ENCODE measurements at regions not wholly inside any gene's neighbourhood (a gene's known extent, or its start where the extent isn't known, plus 50 kb on each side); places are given as distances from the start of the nearest gene placed in this dataset.
"Not testable (repeated sequence)": the region's sequence is repeated elsewhere in the genome, so short reads cannot be mapped to it uniquely, and the experiment has no call there.

GRCh38 chr3:66552846-66553245, 52.0 kb upstream of the LRIG1 start:
- DNase-seq, result peak in 1 of 2 donors; percentile 0

GRCh38 chr3:66553441-66554113, 52.8 kb upstream of the LRIG1 start:
- DNase-seq, result peak in 1 of 2 donors; percentile 8

- no peak for DNase-seq
Observed at GRCh38 chr3:66554178-66554577, 53.4 kb upstream of the LRIG1 start.

- peak in 1 of 2 donors; percentile 1 for DNase-seq
Observed at GRCh38 chr3:66555214-66555844, 54.5 kb upstream of the LRIG1 start.

- no peak for DNase-seq
Observed at GRCh38 chr3:66557170-66557569, 56.3 kb upstream of the LRIG1 start.

GRCh38 chr3:66559924-66560323, 59.1 kb upstream of the LRIG1 start:
- not testable (repeated sequence) for DNase-seq

- no peak for DNase-seq
Observed at GRCh38 chr3:66561367-66561766, 60.5 kb upstream of the LRIG1 start.

- DNase-seq, result no peak
Observed at GRCh38 chr3:66565301-66565700, 64.5 kb upstream of the LRIG1 start.

GRCh38 chr3:66567077-66567476, 66.3 kb upstream of the LRIG1 start:
- DNase-seq, result no peak

- DNase-seq, result no peak
Observed at GRCh38 chr3:66572090-66572675, 71.4 kb upstream of the LRIG1 start.

- DNase-seq, result peak in 1 of 2 donors; percentile 17
Observed at GRCh38 chr3:66572938-66573710, 72.3 kb upstream of the LRIG1 start.

GRCh38 chr3:66574091-66574490, 73.3 kb upstream of the LRIG1 start:
- no peak for DNase-seq

- DNase-seq, result no peak
Observed at GRCh38 chr3:66577426-66578203, 76.8 kb upstream of the LRIG1 start.

- DNase-seq, result no peak
Observed at GRCh38 chr3:66581256-66581655, 80.4 kb upstream of the LRIG1 start.

GRCh38 chr3:66582721-66583423, 82.0 kb upstream of the LRIG1 start:
- DNase-seq, result peak; percentile 19 to 32

- DNase-seq, result no peak
Observed at GRCh38 chr3:66583424-66584040, 82.7 kb upstream of the LRIG1 start.

- DNase-seq, result no peak
Observed at GRCh38 chr3:66585520-66586095, 84.8 kb upstream of the LRIG1 start.

- no peak for DNase-seq
Observed at GRCh38 chr3:66586853-66587252, 86.0 kb upstream of the LRIG1 start.

GRCh38 chr3:66588340-66588847, 87.6 kb upstream of the LRIG1 start:
- no peak for DNase-seq

- DNase-seq, result no peak
Observed at GRCh38 chr3:66592016-66592761, 91.4 kb upstream of the LRIG1 start.
